ENCODE measurements at regions not wholly inside any gene's neighbourhood (a gene's known extent, or its start where the extent isn't known, plus 50 kb on each side); places are given as distances from the start of the nearest gene placed in this dataset.

DNA sequence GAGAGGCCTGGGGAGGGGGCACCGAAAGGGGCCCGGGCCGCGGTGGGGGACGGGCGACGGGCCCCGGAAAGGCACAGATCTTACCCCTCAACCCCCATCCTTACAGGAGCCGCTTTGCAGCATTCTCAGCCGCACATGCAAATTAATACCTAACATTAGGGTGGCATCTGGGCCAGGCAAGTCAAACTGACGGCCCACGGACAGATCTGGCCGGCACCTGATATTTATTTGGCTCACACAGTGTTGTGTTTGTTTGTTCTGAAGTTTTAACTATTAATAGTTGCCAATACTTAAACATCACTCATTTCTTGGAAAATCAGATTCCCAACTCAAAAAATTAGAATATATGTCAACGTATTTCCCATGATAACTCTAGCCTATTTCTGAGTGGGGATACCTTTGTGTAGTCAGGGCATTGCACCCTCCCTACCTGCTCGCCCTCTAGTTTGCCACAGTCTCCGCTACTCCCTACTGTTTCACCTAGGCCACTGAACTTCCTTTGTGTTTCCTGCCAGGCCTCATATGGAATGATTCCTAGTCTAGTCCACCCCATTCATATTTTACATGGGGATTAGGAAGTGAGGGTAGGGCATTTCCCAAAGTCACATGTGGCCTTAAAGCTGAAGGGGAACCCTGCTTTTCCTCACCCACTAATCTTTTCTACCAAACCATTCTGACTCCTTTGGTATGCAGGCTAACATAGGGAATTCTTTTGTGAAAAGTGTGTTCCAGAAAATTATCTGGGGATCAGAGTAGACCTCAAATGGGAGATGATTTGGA lies 71.9 kb upstream of the LARP1 start:
- peaks cover 0 to 6% (median 0%) of the 10 kb centered on the region in 8 donors for H3K9me3 ChIP-seq
- no peak for DNase-seq
- peak overlapping the region; percentile 40 to 79 (median 54) for H3K4me3 ChIP-seq
- peak overlapping the region in 7 of 8 donors; percentile 19 to 89 (median 72) for H3K27ac ChIP-seq
- H3K4me1 ChIP-seq: peaks cover 0 to 22% (median 15%) of the 10 kb centered on the region in 6 donors
- no peaks in the 10 kb centered on the region for H3K27me3 ChIP-seq (replicated peaks in 1 of 7)
- TF ChIP-seq POLR2AphosphoS5 (IDR thresholded peaks at IDR 0.05): no peak
- TF ChIP-seq POLR2A (IDR thresholded peaks at IDR 0.05): no peak
- TF ChIP-seq, protein P1, sequence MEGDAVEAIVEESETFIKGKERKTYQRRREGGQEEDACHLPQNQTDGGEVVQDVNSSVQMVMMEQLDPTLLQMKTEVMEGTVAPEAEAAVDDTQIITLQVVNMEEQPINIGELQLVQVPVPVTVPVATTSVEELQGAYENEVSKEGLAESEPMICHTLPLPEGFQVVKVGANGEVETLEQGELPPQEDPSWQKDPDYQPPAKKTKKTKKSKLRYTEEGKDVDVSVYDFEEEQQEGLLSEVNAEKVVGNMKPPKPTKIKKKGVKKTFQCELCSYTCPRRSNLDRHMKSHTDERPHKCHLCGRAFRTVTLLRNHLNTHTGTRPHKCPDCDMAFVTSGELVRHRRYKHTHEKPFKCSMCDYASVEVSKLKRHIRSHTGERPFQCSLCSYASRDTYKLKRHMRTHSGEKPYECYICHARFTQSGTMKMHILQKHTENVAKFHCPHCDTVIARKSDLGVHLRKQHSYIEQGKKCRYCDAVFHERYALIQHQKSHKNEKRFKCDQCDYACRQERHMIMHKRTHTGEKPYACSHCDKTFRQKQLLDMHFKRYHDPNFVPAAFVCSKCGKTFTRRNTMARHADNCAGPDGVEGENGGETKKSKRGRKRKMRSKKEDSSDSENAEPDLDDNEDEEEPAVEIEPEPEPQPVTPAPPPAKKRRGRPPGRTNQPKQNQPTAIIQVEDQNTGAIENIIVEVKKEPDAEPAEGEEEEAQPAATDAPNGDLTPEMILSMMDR (IDR thresholded peaks at IDR 0.05 in 8 of 11, conservative IDR thresholded peaks at IDR 0.05 in 3 of 11): no peak
- no peaks in the 10 kb centered on the region for H3K36me3 ChIP-seq
- intact Hi-C loops (cut with DNase I; ENCODE audit: low total_unique reads): no loop called here
- 16 to 22% (median 17%) methylated on average over 14 to 16 of the region's 16 CpGs for WGBS, 5 donors

DNA sequence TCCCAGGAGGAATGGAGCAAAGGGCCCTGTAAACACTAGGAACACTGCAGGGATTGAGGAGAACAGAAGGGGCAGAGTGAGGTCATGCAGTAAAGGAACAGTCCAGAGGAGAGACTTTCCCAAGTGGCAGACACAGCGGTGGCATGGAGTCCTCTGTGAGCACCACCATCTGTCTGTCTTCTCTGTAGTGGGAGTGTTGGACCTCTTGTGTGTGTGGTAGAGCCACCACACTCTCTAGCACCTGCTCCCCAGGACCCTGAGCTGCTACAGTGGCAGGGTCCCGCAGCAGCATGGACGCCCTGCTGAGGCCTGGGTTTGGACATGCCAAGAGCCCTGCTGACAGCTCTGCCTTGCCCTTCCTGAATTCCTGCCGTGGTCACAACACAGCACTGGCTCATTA lies 75.7 kb upstream of the LARP1 start:
- intact Hi-C loops (cut with DNase I; ENCODE audit: low total_unique reads): no loop called here
- H3K27me3 ChIP-seq (replicated peaks in 1 of 7): no peaks in the 10 kb centered on the region
- no peak for DNase-seq

DNA sequence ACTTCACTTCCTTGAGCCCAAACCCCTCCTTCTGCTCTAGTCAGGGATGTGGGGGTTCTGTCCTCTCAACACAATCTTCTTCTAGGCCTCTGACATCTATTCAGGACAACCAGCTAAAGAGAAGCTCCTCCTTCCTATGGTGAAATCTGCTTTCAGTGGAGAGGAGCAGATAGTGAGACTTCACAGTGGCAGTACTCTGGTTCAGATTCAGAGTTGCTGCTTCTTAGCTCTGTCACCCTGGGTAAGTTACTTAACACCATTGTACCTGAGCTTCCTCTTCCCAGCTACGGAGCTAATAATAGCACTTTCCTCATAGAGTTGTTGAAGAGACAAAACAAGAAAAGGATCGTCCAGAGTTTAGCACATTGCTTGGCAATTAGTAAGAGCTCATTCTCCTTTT lies 77.3 kb upstream of the LARP1 start:
- no peaks in the 10 kb centered on the region for H3K27me3 ChIP-seq (replicated peaks in 1 of 7)
- intact Hi-C loops (cut with DNase I; ENCODE audit: low total_unique reads): no loop called here
- peaks cover 0 to 10% (median 5%) of the 10 kb centered on the region in 6 donors for H3K4me1 ChIP-seq
- WGBS, 5 donors: 13 to 27% (median 26%) methylated on average over 2 of the region's 2 CpGs
- H3K36me3 ChIP-seq: no peaks in the 10 kb centered on the region
- TF ChIP-seq POLR2A (IDR thresholded peaks at IDR 0.05): no peak
- TF ChIP-seq, protein P1 (IDR thresholded peaks at IDR 0.05 in 8 of 11, conservative IDR thresholded peaks at IDR 0.05 in 3 of 11): no peak
- TF ChIP-seq POLR2AphosphoS5 (IDR thresholded peaks at IDR 0.05): no peak
- DNase-seq: no peak
- H3K4me3 ChIP-seq: no peak overlapping the region
- peak overlapping the region in 1 of 8 donors; percentile 54 for H3K27ac ChIP-seq
- no peaks in the 10 kb centered on the region for H3K9me3 ChIP-seq

More for the DNA sequence above, 75.7 kb upstream of the LARP1 start:
- H3K9me3 ChIP-seq: no peaks in the 10 kb centered on the region
- H3K27ac ChIP-seq: no peak overlapping the region
- TF ChIP-seq POLR2AphosphoS5 (IDR thresholded peaks at IDR 0.05) (no peak), POLR2A (IDR thresholded peaks at IDR 0.05) (no peak)
- TF ChIP-seq, protein P1 (IDR thresholded peaks at IDR 0.05 in 8 of 11, conservative IDR thresholded peaks at IDR 0.05 in 3 of 11): no peak
- H3K36me3 ChIP-seq: no peaks in the 10 kb centered on the region
- H3K4me1 ChIP-seq: peaks cover 0 to 22% (median 15%) of the 10 kb centered on the region in 6 donors
- WGBS, 5 donors: 82 to 92% (median 89%) methylated on average over 4 of the region's 4 CpGs
- H3K4me3 ChIP-seq: no peak overlapping the region

DNA sequence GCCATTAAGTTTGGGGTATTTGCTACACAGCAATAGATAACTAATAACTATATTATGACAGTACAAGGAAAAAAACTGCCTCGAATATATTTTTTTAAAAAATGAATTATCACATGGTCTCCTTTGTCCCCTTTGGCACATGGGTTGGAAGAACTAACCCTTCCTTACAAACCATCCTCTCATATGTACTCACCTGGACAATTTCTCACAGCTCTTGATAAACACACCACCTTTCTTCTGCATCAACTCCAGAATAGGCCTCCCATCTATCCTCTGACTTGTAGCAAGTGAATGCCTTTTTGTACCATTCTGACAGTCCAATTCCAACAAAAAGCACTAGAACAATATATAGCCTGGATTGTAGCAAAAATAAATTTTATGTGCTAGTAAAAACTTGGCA lies 78.7 kb upstream of the LARP1 start:
- H3K4me1 ChIP-seq: no peaks in the 10 kb centered on the region
- TF ChIP-seq, protein P1 (IDR thresholded peaks at IDR 0.05 in 8 of 11, conservative IDR thresholded peaks at IDR 0.05 in 3 of 11): no peak
- TF ChIP-seq POLR2AphosphoS5 (IDR thresholded peaks at IDR 0.05) (no peak), POLR2A (IDR thresholded peaks at IDR 0.05) (no peak)
- H3K4me3 ChIP-seq: no peak overlapping the region
- H3K9me3 ChIP-seq: no peaks in the 10 kb centered on the region
- intact Hi-C loops (cut with DNase I; ENCODE audit: low total_unique reads): no loop called here
- no peaks in the 10 kb centered on the region for H3K36me3 ChIP-seq
- DNase-seq: no peak
- WGBS, 5 donors: 81 to 97% (median 93%) methylated on average over 1 of the region's 1 CpG
- no peaks in the 10 kb centered on the region for H3K27me3 ChIP-seq (replicated peaks in 1 of 7)
- no peak overlapping the region for H3K27ac ChIP-seq

Measured in spleen (tissue), 11 donors.